ENCODE measurements at regions not wholly inside any gene's neighbourhood (a gene's known extent, or its start where the extent isn't known, plus 50 kb on each side); places are given as distances from the start of the nearest gene placed in this dataset.

DNA sequence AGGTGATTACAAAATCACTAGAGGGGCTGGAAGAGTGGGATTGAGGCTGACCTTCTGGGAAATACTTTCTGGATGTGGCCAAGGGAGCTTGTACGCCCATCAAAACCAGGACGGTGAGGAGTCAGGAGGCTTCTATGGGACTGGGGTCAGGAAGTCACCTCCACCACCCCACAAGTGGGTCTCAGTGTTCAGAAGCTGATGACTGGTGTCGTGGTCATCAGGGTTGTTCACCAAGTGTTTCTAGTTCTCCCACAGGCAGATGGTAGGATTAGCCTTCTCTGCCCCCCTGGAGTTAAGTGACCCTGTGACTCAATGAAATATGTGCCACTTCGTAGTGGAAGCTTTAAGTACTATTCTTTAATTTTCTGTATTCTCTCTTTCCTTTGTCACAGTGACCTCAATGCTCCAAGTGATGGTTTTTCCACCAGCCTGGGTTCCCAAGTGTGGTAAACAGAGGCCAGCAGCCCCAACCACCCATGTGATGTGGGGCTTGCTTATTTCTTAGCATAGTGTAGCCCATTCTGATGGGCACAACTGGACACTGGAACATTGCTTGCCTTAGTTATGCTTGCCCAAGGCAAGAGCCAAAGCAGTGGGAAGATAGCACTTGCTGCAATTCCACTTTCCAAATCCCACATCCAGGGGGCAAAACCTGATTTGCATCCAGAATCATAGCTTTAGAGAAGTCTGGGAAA, 258.8 kb downstream of the CYP26B1 start:
- no peak for DNase-seq

GRCh38 chr2:71887196-71887595, 260.5 kb downstream of the CYP26B1 start:
- no peak for DNase-seq

DNA sequence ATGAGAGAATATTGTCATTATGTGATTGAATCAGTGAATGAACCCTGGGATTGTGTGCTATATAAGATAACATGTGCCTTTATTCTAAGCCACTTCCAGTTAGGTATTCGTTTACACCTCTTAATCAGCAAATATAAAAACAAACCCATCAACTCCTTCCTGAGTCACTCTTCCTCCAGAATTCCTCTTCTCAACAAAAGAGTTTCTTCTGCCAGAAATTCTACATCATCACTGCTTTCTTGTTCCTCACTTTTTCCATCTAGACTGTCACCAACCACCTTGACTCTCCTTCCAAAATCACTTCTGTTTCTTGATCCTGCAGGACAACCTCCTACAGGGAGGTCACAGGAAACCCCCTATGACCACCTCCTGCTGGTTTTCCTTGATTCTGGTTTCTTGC, 261.4 kb downstream of the CYP26B1 start:
- no peak for DNase-seq

- no peak for DNase-seq
Measured at GRCh38 chr2:71884303-71885042, 263.2 kb downstream of the CYP26B1 start.

- DNase-seq = no peak
Measured at GRCh38 chr2:71882949-71883472, 264.7 kb downstream of the CYP26B1 start.

GRCh38 chr2:71882236-71882946, 265.3 kb downstream of the CYP26B1 start:
- no peak for DNase-seq

DNA sequence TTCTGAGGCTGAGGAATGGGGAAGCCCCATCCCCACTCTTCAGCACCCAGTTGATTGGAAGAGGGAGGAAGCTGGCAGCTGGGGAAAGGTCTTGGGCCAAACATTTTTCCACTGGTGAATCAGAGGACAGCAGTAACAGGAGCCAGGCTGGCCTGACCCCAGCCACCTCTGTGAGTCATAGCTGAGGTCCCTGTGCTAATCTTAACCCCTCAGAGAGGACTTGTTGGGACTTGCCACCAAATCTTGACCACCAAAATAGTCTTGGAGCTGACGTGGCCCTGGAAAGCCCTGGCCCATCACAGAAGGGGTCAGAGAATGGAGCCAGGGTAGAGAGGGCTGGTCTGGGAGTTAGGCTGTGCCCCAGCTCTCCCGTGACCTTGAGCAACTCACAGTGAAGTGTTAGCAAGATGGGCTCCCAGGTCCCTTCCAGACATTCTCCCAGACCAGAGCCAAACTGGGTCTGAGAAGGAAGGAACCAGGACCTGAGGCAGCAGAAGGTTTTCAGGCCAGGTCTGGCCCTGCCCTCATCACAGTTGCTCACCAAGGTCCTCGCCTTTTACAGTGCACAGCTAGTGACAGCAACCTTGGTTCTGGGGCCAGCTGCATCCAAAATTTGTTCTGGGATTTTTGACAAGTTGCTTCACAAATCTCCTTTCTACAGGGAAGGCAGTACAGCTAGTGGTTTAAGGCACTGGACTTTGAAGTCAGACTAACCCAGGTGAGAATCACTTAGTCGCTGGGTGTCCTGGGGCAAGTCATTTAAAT, 266.6 kb downstream of the CYP26B1 start:
- DNase-seq = no peak

GRCh38 chr2:71880287-71880686, 267.4 kb downstream of the CYP26B1 start:
- DNase-seq = no peak

GRCh38 chr2:71879509-71880184, 268.0 kb downstream of the CYP26B1 start:
- DNase-seq = no peak

DNA sequence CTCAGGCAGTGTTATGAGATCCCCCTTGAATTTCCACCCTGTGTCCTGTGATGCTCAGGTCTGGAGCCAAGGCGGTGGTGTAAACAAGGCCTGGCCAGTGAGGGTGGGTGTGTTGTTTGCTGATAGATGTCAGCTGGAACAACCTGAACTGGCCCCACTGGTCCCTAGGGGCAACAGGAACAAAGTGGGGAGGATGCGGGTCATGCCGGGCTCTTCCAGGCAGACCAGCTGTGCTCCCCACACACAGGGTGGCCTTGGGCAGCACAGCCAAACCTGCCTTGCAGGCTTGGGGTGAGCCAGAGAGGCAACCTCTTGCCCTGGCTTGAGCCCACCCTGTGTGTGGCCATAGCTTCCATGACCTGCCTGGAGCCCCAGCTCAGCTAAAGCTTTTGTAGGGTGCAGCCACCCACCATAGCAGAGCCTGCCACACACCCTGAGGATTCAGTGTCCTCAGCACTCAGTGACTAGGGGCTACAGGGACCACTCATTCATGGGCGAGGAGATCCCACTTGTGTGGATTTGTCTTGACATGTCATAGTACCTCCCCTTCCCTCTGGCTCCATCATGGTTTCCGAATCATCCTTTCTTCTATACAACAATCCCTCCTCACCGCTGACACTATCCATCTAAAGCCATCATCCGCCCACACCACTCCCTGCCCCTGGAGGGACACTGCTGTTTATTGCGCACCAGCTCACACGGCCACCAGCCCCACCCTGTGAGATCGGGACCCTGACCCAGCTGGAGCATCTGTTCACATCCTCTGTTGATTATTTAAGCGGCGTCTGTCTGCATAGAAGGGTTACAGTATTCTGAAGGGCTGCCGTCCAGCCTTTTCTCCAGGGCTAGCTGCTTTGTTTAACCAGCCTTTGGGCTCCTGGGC, 268.8 kb downstream of the CYP26B1 start:
- no peak for DNase-seq

DNA sequence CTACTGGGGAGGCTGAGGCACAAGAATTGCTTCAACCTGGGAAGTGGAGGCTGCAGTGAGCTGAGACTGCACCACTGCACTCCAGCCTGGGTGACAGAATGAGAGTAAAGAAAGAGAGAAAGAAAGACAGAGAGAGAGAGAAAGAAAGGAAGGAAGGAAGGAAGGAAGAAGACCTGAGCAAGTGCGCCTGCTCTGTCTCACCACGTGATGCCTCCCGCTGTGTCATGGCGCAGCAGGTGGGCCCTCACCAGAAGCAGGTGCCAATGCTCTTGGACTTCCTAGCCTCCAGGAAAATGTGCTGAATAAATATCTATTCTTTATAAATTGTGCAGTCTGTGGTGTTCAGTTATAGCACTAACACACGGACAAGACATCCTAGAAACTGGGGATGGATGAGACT, 270.0 kb downstream of the CYP26B1 start:
- DNase-seq = no peak

GRCh38 chr2:71876542-71877451, 270.9 kb downstream of the CYP26B1 start:
- no peak for DNase-seq

GRCh38 chr2:71872466-71873051, 275.1 kb downstream of the CYP26B1 start:
- no peak for DNase-seq

- no peak for DNase-seq
Measured at GRCh38 chr2:71865391-71865965, 282.2 kb downstream of the CYP26B1 start.

DNA sequence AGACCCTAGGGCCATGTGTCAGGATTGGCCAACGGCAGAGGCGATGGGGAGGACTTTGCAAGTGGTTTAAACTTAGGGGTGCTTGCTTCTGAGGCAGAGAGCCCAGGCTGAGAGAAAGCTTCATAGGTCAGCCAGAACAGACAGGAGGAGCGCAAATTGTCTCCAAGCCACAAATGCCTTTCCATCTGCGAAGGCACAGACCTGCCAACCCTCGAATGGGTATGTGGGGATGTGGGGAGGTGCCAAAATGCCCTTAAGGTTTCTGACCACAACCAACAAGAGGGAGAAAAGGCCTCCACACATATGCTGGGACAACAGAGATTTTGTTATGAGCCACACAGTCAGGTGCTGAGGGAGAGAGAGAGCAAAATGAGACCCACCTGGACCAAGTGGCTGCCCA, 283.6 kb downstream of the CYP26B1 start:
- DNase-seq = no peak

- no peak for DNase-seq
Measured at GRCh38 chr2:71863396-71863795, 284.3 kb downstream of the CYP26B1 start.

DNA sequence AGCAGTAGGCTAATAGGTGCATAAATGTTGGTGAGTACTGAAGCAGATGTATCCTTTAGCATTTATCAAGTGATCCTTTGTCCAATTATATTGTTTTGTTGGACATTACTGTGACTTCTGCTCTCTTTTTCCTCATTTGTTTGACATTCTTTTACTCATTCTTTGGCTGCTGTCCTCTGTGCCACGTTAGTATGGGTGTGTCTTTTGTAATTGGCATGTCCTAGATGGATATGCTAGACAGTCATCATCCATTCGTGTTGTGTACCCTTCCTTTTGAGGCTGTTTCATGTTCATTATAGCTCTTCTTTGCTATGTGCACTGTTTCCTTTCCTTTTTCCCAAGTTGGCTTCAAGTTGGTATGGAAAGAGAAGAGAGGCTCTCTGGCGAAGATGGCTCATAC, 284.7 kb downstream of the CYP26B1 start:
- DNase-seq = no peak

GRCh38 chr2:71861186-71862160, 286.2 kb downstream of the CYP26B1 start:
- no peak for DNase-seq

Measured in SIG-M5 (cell line).